HT1080 (cell line): ENCODE measurements at regions not wholly inside any gene's neighbourhood (a gene's known extent, or its start where the extent isn't known, plus 50 kb on each side); places are given as distances from the start of the nearest gene placed in this dataset.

Experiments
- DNase-seq: peaks from one replicate; pipeline ENCODE4 v3.0.0-alpha.2; 2015; ENCODE audit warnings: low read depth

DNA sequence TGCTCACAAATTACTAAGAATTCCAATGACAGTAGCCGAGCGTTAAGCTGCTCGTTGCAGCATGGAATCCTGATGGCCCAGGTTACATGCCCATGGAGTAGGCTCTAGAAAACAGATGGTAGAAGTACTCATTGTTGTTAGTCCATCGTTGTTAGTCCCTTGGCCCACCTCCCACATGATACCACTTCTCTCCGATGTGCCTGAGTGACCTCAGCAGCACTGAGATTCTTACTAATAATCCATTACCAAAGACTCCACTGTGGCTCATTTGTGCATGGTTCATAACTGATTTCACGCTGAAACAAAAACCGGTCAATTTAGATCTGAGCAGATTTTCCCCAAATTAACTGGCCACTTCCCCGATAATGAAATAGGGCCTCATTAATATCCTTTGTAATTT lies 772.3 kb upstream of the CXADR start:
- no peak for DNase-seq

DNA sequence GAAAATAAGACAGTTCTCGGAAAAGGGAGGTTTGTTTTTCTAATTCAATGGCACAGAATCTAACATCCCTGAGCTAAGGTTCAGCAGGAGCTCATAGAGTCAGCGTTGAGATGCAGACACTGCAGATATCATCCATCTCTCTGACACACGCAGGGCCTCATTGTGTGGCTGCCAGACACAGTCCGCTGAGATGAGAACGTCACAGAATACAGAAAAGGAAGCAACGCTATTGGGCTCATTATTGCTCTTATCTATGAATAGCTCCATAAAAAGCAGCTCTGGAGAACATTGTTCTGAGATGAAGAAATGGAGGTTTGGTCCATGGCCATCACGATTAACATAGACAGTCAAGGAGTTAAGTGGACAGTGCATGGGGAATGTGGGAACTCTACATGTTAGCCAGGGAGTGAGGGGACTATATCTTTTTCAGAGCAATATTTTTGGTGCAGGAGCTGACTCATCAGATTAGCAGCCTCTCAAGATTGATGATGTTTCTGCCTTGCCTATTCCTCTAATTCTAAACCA lies 771.6 kb upstream of the CXADR start:
- no peak for DNase-seq

DNA sequence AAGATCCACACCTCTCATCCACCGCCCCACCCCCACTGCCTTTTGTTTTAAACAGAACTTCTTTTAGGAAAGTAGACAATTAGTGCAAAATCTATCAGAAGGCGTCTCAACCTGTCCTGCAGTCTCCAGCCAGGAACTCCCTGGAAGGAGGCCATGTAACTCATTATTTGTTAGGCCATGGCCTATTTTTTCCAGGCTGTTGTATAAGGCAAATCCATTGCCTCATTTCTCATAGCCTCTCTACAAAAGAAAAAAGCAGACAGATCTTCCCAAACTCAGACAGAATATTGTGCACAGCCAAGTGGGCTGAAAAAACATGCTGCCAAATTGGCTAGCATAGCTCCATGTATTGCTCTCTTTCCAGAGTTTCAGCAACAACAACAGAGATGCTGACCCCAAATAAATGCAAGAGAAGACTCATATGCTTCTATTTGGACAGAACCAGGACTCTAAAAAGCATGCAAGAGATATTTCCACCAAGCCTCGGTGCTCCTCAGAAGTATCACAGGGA lies 770.7 kb upstream of the CXADR start:
- no peak for DNase-seq

DNA sequence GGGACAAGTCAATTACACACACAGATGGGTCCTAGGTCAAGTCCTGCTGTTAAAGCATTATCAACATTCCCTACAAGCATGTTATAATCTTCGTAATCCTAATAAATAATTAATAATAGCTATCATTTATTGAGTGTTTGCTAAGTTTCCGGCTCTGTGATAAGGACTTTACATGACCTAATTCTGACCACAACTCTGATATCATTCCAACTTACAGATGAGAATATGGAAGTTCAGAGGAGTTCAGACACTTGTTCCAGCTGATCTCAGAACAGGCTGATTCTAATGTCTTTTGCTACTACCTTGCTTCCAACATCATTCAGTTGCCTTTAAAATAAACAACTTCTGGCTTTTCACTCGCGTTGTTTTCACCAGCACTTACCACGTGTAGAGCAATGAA lies 770.1 kb upstream of the CXADR start:
- DNase-seq: no peak

DNA sequence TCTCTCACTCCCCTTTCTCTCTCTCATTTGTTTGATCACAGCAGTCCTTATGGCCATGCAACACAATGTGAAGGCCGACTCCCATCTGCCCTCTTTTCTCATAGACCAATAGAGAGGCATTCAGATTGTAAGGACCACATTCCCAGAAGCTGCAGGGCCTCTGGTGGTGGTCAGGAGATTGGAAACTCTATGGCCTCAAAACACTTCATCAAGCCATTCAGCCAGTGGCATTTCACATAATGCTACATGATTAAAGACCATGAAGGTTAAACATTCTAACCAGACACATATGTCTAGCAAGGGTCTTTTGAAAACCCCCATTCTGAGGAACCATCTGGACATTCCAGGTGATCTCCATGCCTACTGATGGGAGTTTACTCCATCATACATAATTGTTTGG lies 769.5 kb upstream of the CXADR start:
- no peak for DNase-seq

DNA sequence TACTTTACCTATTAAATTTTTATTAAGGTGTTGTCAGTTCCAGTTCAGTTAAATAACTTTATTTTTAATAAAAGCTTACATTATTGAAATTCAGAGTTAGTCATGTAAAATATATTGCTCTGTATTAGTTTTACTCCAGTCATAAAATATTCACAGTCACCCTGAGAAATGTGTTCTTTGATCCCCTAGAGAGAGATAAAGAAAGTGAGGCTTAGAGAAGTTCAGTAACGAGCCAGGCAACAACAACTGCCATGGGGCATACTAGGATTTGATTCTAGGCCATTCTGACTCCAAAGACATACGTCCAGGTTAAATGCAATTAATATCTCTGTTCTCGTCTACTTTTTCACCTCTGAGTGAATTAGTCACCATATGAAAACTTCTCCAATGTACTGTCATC lies 761.9 kb upstream of the CXADR start:
- no peak for DNase-seq

DNA sequence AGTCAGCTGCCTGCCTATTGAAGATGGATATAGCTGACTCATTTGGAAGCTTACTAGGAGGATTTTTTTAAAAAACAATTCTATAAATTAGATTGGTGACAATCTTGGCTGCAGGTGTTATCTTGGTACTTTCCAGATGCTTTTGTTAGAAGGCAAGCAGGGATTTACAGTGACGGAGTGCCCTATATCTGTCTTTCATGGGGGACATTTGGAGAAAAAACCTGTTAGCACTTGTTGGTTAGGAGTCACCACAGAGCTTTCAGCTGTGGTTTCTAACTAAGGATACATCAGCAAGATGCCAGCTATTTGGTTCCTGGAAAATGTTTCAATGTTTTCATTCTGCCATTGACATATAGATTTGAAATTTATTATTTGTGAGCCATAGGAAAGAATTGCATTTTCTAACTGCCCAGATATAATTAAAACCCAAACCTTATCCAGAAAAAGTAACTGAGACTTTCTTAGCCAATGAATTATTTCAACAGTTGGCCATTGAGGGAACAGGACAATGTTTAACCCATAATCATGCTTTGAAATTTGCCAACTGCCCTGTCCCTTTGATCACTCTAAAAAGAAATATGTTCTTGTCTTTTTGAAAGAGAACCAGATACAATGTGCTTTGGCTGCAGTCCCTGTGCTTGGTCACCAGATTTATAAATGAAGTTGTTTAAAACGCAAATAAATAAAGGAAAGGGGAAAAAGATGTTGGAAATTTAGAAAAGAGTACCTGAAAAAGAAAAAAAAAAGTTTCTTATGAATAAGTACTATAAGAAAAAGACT lies 761.0 kb upstream of the CXADR start:
- DNase-seq: no peak

DNA sequence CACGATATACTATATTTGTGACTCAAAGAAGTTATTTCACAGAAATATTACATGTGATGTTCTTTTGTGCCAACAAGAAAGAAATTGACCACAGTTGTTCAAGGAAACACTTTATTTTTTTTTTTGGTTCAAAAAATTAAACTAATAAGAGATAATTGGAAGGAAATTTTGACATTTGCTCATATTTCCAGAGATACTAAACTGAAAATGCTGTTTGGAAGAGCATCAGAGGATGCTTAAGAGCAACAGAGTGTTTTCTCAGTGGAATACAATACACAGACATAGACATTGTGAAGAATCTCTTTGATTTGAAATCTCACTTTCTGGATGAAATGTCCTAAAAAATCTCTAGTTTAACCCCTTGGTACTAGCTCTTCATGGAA lies 760.4 kb upstream of the CXADR start:
- DNase-seq: no peak

DNA sequence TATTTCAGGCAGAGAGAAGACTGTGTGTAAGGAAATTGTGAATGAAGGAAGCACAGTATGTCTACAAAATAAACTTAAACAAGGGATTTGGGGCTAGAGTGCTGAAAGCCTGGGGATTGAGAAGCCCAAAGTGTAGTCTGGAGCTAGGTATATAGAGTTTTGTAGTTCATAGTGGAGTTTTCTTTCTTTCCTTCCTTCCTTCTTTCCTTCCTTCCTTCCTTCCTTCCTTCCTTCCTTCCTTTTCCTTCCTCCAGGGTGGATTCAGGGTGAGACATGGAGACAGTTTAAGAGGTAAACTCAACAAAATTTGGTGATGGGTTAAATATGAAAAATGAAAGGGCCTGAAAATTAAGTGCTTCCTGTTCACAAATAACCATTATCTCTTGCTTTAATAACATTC lies 757.8 kb upstream of the CXADR start:
- DNase-seq: no peak

DNA sequence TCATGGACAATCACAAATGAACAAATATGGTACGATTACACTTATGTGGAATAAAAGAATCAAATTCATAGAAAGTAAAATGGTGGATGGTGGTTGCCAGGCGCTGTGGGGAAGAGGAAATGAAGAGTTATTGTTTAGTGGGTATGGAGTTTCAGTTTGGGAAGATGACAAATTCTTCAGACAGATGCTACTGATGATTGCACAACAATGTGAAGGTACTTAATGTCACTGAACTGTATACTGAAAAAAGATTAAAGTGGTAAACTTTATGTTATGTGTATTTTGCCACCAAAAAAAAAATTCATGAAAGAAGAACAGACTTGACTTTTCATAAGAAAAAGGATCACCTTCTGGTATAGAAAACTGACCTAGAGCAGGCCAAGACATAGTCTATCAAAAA lies 745.6 kb upstream of the CXADR start:
- DNase-seq: no peak

DNA sequence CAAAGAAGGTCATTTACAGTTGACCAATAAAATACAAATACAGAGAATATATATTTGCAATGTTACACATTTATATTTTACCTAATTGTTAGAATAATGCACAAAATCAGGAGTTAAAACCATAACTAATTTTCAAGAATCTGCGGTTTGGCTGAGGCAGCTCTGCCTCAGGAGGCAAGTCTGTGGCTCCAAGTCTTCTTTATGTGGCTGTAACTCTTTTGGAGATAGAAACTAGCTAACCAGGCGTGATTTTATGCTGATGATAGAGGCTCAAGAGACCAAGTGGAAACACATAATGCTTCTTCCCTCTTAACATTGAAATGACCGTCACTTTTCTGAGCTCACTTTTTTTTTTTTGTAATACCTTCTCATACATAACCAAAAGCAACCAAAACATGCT lies 744.7 kb upstream of the CXADR start:
- DNase-seq: no peak

DNA sequence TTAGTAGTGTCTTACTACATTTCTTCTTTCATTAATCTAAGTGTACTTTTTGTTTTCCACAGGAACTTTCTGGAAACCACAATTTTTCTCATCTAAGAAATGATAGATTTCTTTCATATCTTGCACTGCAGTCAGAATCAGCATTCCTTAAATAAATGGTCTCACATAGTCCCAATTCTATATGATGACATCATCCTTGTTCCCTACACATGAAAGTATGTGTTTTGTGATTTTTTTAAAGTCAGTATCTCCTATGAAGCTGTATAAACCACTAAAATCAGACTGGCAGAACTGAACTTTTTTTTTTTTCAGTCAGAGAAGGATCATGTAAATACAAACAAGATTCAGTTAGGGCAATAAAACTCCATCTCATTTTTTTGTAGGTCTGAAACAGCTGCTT lies 742.6 kb upstream of the CXADR start:
- DNase-seq: no peak

DNA sequence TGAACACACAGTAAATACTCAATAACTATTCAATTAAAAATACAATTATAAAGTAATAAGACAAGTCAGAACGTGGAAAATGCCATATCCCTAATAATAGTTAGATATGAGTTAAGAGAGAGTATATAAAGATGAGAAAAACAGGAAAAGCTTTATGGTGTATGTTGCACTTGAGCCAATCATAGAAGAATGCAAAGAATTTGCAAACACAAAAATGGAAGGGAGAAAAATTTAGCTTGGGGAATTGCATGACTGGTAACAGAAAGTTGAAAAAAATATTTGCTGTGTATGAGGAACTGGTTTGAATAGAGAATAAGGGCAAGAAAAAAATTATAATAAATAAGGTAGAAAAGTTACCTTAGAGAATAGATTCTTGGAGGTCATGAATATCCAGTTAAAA lies 739.6 kb upstream of the CXADR start:
- DNase-seq: no peak

DNA sequence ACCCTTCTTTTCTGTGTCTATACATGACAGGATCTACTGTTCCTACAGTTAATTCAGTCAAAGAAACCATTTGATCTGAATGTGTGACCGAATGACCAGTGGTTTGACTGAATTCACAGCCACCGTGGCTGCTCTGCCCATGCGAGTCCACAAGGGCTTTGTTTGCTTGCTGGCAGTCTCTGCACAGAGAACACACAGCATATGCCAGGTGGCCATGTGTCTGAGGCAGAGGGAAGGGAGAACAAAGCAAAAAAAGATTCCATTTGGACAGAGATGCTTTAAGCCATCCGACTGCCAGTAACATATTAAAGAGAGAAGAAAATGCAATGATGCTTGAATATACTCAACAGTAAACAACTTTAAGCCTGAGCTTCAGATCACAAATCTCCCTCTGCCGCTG lies 737.8 kb upstream of the CXADR start:
- no peak for DNase-seq

DNA sequence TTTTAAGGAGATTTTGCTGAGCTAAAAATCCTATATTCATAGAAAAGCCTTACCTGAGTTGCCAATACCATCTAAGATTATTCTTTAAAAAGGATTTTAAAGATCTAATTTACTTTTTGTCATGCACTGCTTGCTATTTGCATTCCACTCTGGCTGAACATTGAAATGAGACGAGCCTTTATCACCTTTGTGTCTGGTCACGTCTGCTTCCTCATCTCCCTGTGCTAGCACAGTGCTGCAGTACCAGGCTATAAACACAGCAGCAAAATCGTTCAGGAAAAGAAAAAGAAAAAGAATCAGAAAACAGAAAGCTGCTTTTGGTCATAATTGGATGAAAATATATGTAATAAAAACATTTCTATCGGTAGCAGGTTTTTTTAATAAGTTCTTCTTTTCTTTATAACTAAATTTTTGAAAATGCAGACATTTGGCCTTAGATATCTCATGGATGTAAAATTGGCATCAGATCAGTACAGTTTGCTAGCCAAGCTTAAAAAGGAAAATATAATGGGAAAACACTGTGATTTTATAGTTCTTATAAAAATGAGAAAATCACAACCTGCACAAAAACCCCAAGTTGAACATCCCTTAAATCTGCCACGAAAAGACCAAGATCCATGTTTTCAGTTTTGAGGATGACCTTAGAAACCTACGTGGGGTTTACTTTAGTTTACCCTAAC lies 735.7 kb upstream of the CXADR start:
- DNase-seq: no peak

DNA sequence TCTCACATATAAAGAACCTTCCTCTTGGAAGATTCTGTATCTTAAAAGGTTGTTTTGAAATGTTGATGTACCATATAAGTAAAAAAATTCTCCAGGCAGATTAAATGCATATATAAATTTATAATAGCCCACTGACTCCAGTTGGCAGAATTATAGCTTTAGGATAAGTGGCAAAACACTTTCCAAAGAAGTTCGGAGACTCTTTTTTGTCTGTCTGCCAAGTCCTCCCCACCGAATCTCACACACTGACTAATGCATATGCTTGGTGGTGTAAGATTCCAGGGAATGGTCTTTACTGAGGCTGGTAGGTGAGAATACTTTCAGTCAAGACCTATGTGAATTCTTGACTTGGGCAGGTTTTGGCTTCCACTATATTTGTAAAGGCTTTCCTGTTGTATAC lies 724.3 kb upstream of the CXADR start:
- no peak for DNase-seq

DNA sequence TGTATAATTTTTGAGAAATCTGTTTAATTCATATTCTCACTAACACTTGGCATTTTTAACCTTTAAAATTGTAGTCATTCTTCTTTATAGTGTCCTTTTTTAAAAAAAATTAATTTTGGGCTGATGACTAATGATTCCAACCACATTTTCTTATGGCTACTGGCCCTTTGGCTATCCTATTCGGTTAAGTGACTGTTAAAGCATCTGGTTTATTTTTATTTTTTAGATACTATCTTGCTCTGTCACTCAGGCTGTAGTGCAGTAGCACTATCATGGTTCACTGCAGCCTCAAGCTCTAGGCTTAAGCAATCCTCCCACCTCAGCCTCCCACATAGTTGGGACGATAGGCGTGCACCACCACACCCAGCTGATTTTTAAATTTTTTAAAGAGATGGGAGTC lies 723.2 kb upstream of the CXADR start:
- DNase-seq: no peak

DNA sequence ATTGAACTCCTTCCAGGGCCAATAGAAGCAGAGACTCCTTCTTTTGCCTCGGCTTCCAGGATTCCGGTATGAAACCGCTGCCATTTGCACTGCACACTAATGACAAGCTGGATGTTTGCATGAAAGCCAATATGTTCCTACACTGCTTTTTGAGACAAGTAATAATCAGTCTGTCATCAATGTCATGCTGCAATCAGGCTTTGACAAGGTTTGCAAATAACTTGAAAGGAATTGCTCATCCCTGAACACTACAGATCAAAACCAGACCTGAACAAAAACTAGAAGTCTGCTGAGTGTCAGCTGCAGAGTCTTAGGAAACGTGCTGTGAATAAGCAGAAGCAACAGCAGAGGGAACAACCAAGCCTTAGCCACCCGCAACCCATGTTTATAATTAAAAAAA lies 720.7 kb upstream of the CXADR start:
- DNase-seq: no peak

DNA sequence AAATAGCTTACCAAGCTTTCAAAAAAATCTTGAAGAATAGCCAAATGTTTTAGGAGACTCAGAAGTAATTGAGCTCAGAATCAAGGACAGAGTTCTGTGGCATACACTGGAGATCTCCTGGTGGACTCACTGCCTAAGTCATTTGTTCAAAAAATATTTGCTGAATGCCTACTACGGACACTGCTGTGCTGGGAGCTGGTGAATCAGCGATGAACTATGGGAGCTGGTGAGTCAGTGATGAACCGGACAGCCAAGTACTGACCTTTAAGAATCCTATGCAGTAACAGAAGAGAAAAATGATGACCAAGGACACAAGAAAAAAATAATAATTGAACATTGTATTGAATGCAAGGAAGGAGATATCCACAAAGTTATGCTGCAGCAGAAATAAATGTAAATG lies 717.9 kb upstream of the CXADR start:
- DNase-seq: peak; percentile 90

DNA sequence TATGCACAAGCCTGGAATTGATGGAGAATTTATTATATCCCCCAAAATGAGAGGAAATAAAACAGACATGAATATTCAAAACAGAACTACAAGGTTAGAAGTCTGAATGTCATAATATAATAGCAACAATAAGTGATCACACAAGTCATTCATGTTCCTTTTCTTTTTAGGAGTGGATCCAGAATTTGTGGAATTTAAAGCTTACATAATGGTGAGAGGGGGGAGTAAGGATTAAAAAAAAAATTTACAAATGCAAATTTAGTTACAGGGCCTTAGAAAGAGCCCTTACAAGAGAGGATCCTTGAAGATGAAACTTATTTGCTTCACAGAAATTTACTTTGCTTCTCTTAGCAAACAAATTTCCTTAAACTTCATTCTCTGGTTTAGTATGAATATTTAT lies 716.1 kb upstream of the CXADR start:
- DNase-seq: no peak

DNA sequence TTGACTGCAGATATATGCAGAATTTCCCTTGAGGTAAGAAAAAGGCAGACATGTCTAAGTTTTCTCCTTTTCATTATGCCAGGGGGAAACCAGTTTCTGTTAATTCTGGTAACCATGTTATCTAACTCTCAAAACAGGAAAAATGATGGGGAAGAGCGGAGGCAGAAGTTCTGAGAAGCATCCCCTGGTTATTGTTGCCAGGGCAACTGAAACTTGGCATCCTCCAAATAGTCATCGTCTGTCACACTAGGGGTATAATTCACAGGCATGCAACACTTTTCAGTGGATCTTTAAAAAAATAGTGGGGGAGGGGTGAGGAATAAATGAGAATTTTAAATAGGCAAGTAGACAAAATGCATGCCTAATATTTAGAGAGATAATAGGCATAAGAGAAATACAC lies 715.3 kb upstream of the CXADR start:
- no peak for DNase-seq

DNA sequence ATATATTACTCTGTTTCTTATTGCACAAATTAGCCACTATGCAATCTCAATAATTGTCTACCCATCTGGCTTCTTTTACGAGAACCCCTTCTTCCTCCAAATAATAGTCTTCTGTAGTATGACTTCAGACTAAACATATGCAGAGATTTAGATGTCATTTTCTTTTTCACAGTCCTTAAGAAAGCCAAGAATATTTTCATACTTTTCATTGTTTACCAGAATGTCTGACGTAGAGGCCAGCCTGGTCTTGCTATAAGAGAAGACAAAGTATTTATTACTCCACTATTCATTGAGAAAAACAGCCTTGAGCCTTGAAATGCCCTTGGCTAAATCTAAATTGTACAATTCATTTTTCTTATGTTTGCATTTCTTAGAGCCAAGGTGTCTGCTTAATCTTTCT lies 714.9 kb upstream of the CXADR start:
- no peak for DNase-seq
